Activated T-helper 1 cell treated with anti-CD3 and anti-CD28 coated beads, Interleukin-12 subunit alpha, Interleukin-12 subunit beta, Interleukin-2, Interleukin-4 antibody, amounts not matched to agents 30 ng/mL and 10 ng/mL and 1 ng/mL, durations not matched to agents 14 hours and 24 hours and 36 hours (primary cell): ENCODE measurements at regions not wholly inside any gene's neighbourhood (a gene's known extent, or its start where the extent isn't known, plus 50 kb on each side); places are given as distances from the start of the nearest gene placed in this dataset.
"Not testable (repeated sequence)": the region's sequence is repeated elsewhere in the genome, so short reads cannot be mapped to it uniquely, and the experiment has no call there.

Source experiments
- DNase-seq: peaks from one replicate; pipeline ENCODE4 v3.0.0; 2021; ENCODE audit warnings: low spot score
- H3K27ac Mint-ChIP-seq: one replicate; pipeline ENCODE4 v1.8.0; 2021; ENCODE audit warnings: mild to moderate bottlenecking, mixed read lengths
- H3K27me3 Mint-ChIP-seq: one replicate; pipeline ENCODE4 v1.8.0; 2022; ENCODE audit warnings: mild to moderate bottlenecking, moderate library complexity, mixed read lengths; ENCODE audit not compliant: insufficient read depth
- H3K36me3 Mint-ChIP-seq: one replicate; pipeline ENCODE4 v1.8.0; 2021; ENCODE audit warnings: low read depth, mixed read lengths
- H3K4me1 Mint-ChIP-seq: one replicate; pipeline ENCODE4 v1.8.0; 2021; ENCODE audit warnings: low read depth, mixed read lengths
- H3K4me3 Mint-ChIP-seq: one replicate; pipeline ENCODE4 v1.8.0; 2021; ENCODE audit warnings: mild to moderate bottlenecking, moderate library complexity, mixed read lengths
- H3K9me3 Mint-ChIP-seq: one replicate; pipeline ENCODE4 v1.8.0; 2021; ENCODE audit warnings: mixed read lengths
- intact Hi-C: fragments of 100-400 bp; cut with micrococcal nuclease; formaldehyde crosslinking; loops from one replicate; pipeline ENCODE4 v1.15.1; 2024

- H3K27ac Mint-ChIP-seq, result no peak overlapping the region
- H3K4me3 Mint-ChIP-seq, result no peak overlapping the region
- no peaks in the 10 kb centered on the region for H3K9me3 Mint-ChIP-seq
- no peaks in the 10 kb centered on the region for H3K4me1 Mint-ChIP-seq
- no peak for DNase-seq
- intact Hi-C loops, result no loop called here
- H3K36me3 Mint-ChIP-seq, result no peaks in the 10 kb centered on the region
- H3K27me3 Mint-ChIP-seq, result no peaks in the 10 kb centered on the region
These were observed 138.9 kb downstream of the TENT5A start for GRCh38 chr6:81613606-81614005.

- Mint-ChIP-seq H3K27me3 (no peaks in the 10 kb centered on the region), H3K4me3 (no peak overlapping the region), H3K27ac (no peak overlapping the region), H3K36me3 (no peaks in the 10 kb centered on the region), H3K4me1 (no peaks in the 10 kb centered on the region), H3K9me3 (no peaks in the 10 kb centered on the region)
- intact Hi-C loops, result no loop called here
- DNase-seq, result no peak
These were observed 140.3 kb downstream of the TENT5A start for GRCh38 chr6:81612136-81612535.

GRCh38 chr6:81609736-81610135 lies 142.7 kb downstream of the TENT5A start:
- H3K4me3 Mint-ChIP-seq, result no peak overlapping the region
- no peaks in the 10 kb centered on the region for H3K36me3 Mint-ChIP-seq
- no peak overlapping the region for H3K27ac Mint-ChIP-seq
- no peaks in the 10 kb centered on the region for H3K9me3 Mint-ChIP-seq
- no peaks in the 10 kb centered on the region for H3K4me1 Mint-ChIP-seq
- no peak for DNase-seq
- intact Hi-C loops, result no loop called here
- H3K27me3 Mint-ChIP-seq, result no peaks in the 10 kb centered on the region

- no peaks in the 10 kb centered on the region for H3K27me3 Mint-ChIP-seq
- H3K4me1 Mint-ChIP-seq, result no peaks in the 10 kb centered on the region
- H3K27ac Mint-ChIP-seq, result no peak overlapping the region
- intact Hi-C loops, result no loop called here
- no peak for DNase-seq
- no peaks in the 10 kb centered on the region for H3K9me3 Mint-ChIP-seq
- H3K36me3 Mint-ChIP-seq, result no peaks in the 10 kb centered on the region
- no peak overlapping the region for H3K4me3 Mint-ChIP-seq
These were observed 143.7 kb downstream of the TENT5A start for GRCh38 chr6:81608776-81609175.

GRCh38 chr6:81606965-81607381 lies 145.5 kb downstream of the TENT5A start:
- no peak for DNase-seq
- no peaks in the 10 kb centered on the region for H3K4me1 Mint-ChIP-seq
- intact Hi-C loops, result no loop called here
- no peak overlapping the region for H3K4me3 Mint-ChIP-seq
- H3K27ac Mint-ChIP-seq, result no peak overlapping the region
- no peaks in the 10 kb centered on the region for H3K9me3 Mint-ChIP-seq
- no peaks in the 10 kb centered on the region for H3K36me3 Mint-ChIP-seq
- no peaks in the 10 kb centered on the region for H3K27me3 Mint-ChIP-seq

- H3K27me3 Mint-ChIP-seq, result no peaks in the 10 kb centered on the region
- no peaks in the 10 kb centered on the region for H3K36me3 Mint-ChIP-seq
- intact Hi-C loops, result no loop called here
- no peak for DNase-seq
- H3K27ac Mint-ChIP-seq, result no peak overlapping the region
- H3K4me3 Mint-ChIP-seq, result no peak overlapping the region
- H3K4me1 Mint-ChIP-seq, result no peaks in the 10 kb centered on the region
- no peaks in the 10 kb centered on the region for H3K9me3 Mint-ChIP-seq
These were observed 147.0 kb downstream of the TENT5A start for GRCh38 chr6:81605526-81605925.

- Mint-ChIP-seq H3K9me3 (no peaks in the 10 kb centered on the region), H3K36me3 (no peaks in the 10 kb centered on the region), H3K4me3 (no peak overlapping the region), H3K4me1 (no peaks in the 10 kb centered on the region), H3K27me3 (no peaks in the 10 kb centered on the region), H3K27ac (no peak overlapping the region)
- intact Hi-C loops, result no loop called here
- DNase-seq, result no peak
These were observed 150.6 kb downstream of the TENT5A start for GRCh38 chr6:81601918-81602317.

- intact Hi-C loops, result not testable (repeated sequence)
These were observed 152.0 kb downstream of the TENT5A start for GRCh38 chr6:81600488-81600887.

GRCh38 chr6:81594501-81594900 lies 158.0 kb downstream of the TENT5A start:
- Mint-ChIP-seq H3K27me3 (no peaks in the 10 kb centered on the region), H3K27ac (no peak overlapping the region), H3K4me1 (no peaks in the 10 kb centered on the region), H3K9me3 (no peaks in the 10 kb centered on the region), H3K36me3 (no peaks in the 10 kb centered on the region), H3K4me3 (no peak overlapping the region)
- intact Hi-C loops, result no loop called here
- DNase-seq, result no peak

More at GRCh38 chr6:81600488-81600887, 152.0 kb downstream of the TENT5A start:
- not testable (repeated sequence) for H3K27me3 Mint-ChIP-seq, DNase-seq, H3K9me3 Mint-ChIP-seq, H3K27ac Mint-ChIP-seq, H3K4me1 Mint-ChIP-seq, H3K4me3 Mint-ChIP-seq, H3K36me3 Mint-ChIP-seq

- Mint-ChIP-seq H3K36me3 (no peaks in the 10 kb centered on the region), H3K4me1 (no peaks in the 10 kb centered on the region), H3K27ac (no peak overlapping the region), H3K9me3 (no peaks in the 10 kb centered on the region), H3K27me3 (no peaks in the 10 kb centered on the region), H3K4me3 (no peak overlapping the region)
- no peak for DNase-seq
- intact Hi-C loops, result no loop called here
These were observed 162.2 kb downstream of the TENT5A start for GRCh38 chr6:81590314-81590691.

- Mint-ChIP-seq H3K27ac (no peak overlapping the region), H3K4me3 (no peak overlapping the region), H3K27me3 (no peaks in the 10 kb centered on the region), H3K4me1 (no peaks in the 10 kb centered on the region), H3K9me3 (peaks cover 2% of the 10 kb centered on the region), H3K36me3 (no peaks in the 10 kb centered on the region)
- intact Hi-C loops, result no loop called here
- DNase-seq, result no peak
These were observed 162.8 kb downstream of the TENT5A start for GRCh38 chr6:81589465-81590313.

GRCh38 chr6:81585686-81586085 lies 166.8 kb downstream of the TENT5A start:
- H3K4me1 Mint-ChIP-seq, intact Hi-C loops, DNase-seq, H3K36me3 Mint-ChIP-seq, H3K27ac Mint-ChIP-seq, H3K9me3 Mint-ChIP-seq, H3K27me3 Mint-ChIP-seq, H3K4me3 Mint-ChIP-seq: not testable (repeated sequence)

- H3K36me3 Mint-ChIP-seq, H3K4me3 Mint-ChIP-seq, intact Hi-C loops, H3K27ac Mint-ChIP-seq, H3K27me3 Mint-ChIP-seq, DNase-seq, H3K4me1 Mint-ChIP-seq, H3K9me3 Mint-ChIP-seq: not testable (repeated sequence)
These were observed 168.3 kb downstream of the TENT5A start for GRCh38 chr6:81584156-81584555.

GRCh38 chr6:81575442-81575841 lies 177.0 kb downstream of the TENT5A start:
- H3K4me3 Mint-ChIP-seq, result no peak overlapping the region
- H3K36me3 Mint-ChIP-seq, result no peaks in the 10 kb centered on the region
- H3K9me3 Mint-ChIP-seq, result no peaks in the 10 kb centered on the region
- H3K27ac Mint-ChIP-seq, result no peak overlapping the region
- no peaks in the 10 kb centered on the region for H3K27me3 Mint-ChIP-seq
- intact Hi-C loops, result no loop called here
- no peak for DNase-seq
- no peaks in the 10 kb centered on the region for H3K4me1 Mint-ChIP-seq
